HEK293 (cell line): ENCODE measurements at regions not wholly inside any gene's neighbourhood (a gene's known extent, or its start where the extent isn't known, plus 50 kb on each side); places are given as distances from the start of the nearest gene placed in this dataset.

Experiments
- CTCF ChIA-PET: fragments of 350-600 bp; formaldehyde crosslinking; extraction: SDS; loops from one replicate; lab custom pipeline; 2021; ENCODE audit warnings: antibody characterized with exemption; lab: Yijun Ruan, JAX
- POLR2A ChIA-PET: fragments of 300-600 bp; formaldehyde crosslinking; extraction: SDS; loops from one replicate; lab custom pipeline; 2020; ENCODE audit warnings: antibody characterized with exemption, inconsistent platforms; lab: Yijun Ruan, JAX
- H3K27ac ChIP-seq: fragments of 200-500 bp; sonication (Bioruptor generic); 2 replicates; pipeline ENCODE4 v1.5.1; 2014; ENCODE audit warnings: low read depth, low read length, control low read depth, inconsistent platforms; ENCODE audit errors: extremely low read depth
- H3K36me3 ChIP-seq, 2 experiments: fragments of 200-500 bp in 1 of 2; sonication (Bioruptor generic) in 1 of 2; 1 replicate in 1 of 2; 2 replicates in 1 of 2; pipeline ENCODE4 v1.5.1; 2014 to 2017; ENCODE audit warnings: inconsistent platforms in 2 of 2, low read length in 2 of 2; ENCODE audit not compliant: control insufficient read depth in 2 of 2, insufficient read depth in 1 of 2
- H3K4me1 ChIP-seq: fragments of 200-500 bp; sonication (Bioruptor generic); 2 replicates; pipeline ENCODE4 v1.5.1; 2014; ENCODE audit warnings: mild to moderate bottlenecking, low read length, inconsistent platforms; ENCODE audit not compliant: control insufficient read depth, insufficient read depth
- H3K4me3 ChIP-seq: 2 replicates; pipeline ENCODE4 v1.5.1; 2011; ENCODE audit warnings: low read depth, mild to moderate bottlenecking, control low read depth, low read length, moderate library complexity
- H3K9me3 ChIP-seq: fragments of 200-500 bp; sonication (Bioruptor generic); 2 replicates; pipeline ENCODE4 v1.5.1; 2014; ENCODE audit warnings: low read depth, low read length, inconsistent platforms; ENCODE audit not compliant: control insufficient read depth, insufficient read depth
- KLF16 ChIP-seq: fragments of 450-650 bp; formaldehyde crosslinking; IDR thresholded peaks from 2 replicates; pipeline ENCODE4 v1.5.1; 2017; ENCODE audit warnings: missing biosample characterization, missing genetic modification characterization
- RBAK ChIP-seq: fragments of 450-650 bp; formaldehyde crosslinking; IDR thresholded peaks from 2 replicates; pipeline ENCODE4 v1.5.1; 2016; ENCODE audit warnings: missing biosample characterization, missing genetic modification characterization
- SP7 ChIP-seq: fragments of 450-650 bp; formaldehyde crosslinking; IDR thresholded peaks from 2 replicates; pipeline ENCODE4 v1.5.1; 2016; ENCODE audit warnings: missing biosample characterization, missing genetic modification characterization
- YY1 ChIP-seq: fragments of 450-650 bp; formaldehyde crosslinking; IDR thresholded peaks from 2 replicates; pipeline ENCODE4 v1.5.1; 2018; ENCODE audit warnings: missing biosample characterization, missing genetic modification characterization
- YY2 ChIP-seq: fragments of 450-650 bp; formaldehyde crosslinking; IDR thresholded peaks from 2 replicates; pipeline ENCODE4 v1.5.1; 2016; ENCODE audit warnings: missing biosample characterization, missing genetic modification characterization
- ZBTB21 ChIP-seq: fragments of 450-650 bp; formaldehyde crosslinking; IDR thresholded peaks from 2 replicates; pipeline ENCODE4 v1.5.1; 2017; ENCODE audit warnings: missing biosample characterization, missing genetic modification characterization
- ZNF138 ChIP-seq: fragments of 450-650 bp; formaldehyde crosslinking; IDR thresholded peaks from 2 replicates; pipeline ENCODE4 v1.5.1; 2016; ENCODE audit warnings: missing biosample characterization, missing genetic modification characterization, borderline replicate concordance
- ZNF184 ChIP-seq: fragments of 450-650 bp; IDR thresholded peaks from 2 replicates; pipeline ENCODE4 v1.5.1; 2018; ENCODE audit warnings: missing biosample characterization, mild to moderate bottlenecking, missing genetic modification characterization
- ZNF2 ChIP-seq: fragments of 450-650 bp; formaldehyde crosslinking; IDR thresholded peaks from 2 replicates; pipeline ENCODE4 v1.5.1; 2016; ENCODE audit warnings: missing biosample characterization, missing genetic modification characterization
- ZNF202 ChIP-seq: fragments of 450-650 bp; formaldehyde crosslinking; IDR thresholded peaks from 2 replicates; pipeline ENCODE4 v1.5.1; 2016; ENCODE audit warnings: missing biosample characterization, missing genetic modification characterization, borderline replicate concordance
- ZNF354C ChIP-seq: fragments of 450-650 bp; formaldehyde crosslinking; IDR thresholded peaks from 2 replicates; pipeline ENCODE4 v1.5.1; 2016; ENCODE audit warnings: missing biosample characterization, missing genetic modification characterization, low read depth, borderline replicate concordance
- ZNF473 ChIP-seq: fragments of 450-650 bp; formaldehyde crosslinking; IDR thresholded peaks from 2 replicates; pipeline ENCODE4 v1.5.1; 2017; ENCODE audit warnings: missing biosample characterization, missing genetic modification characterization
- ZNF510 ChIP-seq: fragments of 450-650 bp; formaldehyde crosslinking; IDR thresholded peaks from 2 replicates; pipeline ENCODE4 v1.5.1; 2018; ENCODE audit warnings: mild to moderate bottlenecking, missing genetic modification characterization, missing biosample characterization; ENCODE audit not compliant: insufficient replicate concordance
- ZNF544 ChIP-seq: fragments of 450-650 bp; formaldehyde crosslinking; IDR thresholded peaks from 2 replicates; pipeline ENCODE4 v1.5.0; 2017; ENCODE audit warnings: missing biosample characterization, missing genetic modification characterization
- ZNF610 ChIP-seq: fragments of 450-650 bp; formaldehyde crosslinking; IDR thresholded peaks from 2 replicates; pipeline ENCODE4 v1.5.1; 2016; ENCODE audit warnings: missing biosample characterization, missing genetic modification characterization, borderline replicate concordance
- ZNF677 ChIP-seq: fragments of 450-650 bp; IDR thresholded peaks from 2 replicates; pipeline ENCODE4 v1.5.0; 2018; ENCODE audit warnings: missing biosample characterization, mild to moderate bottlenecking, missing genetic modification characterization, moderate library complexity
- TF ChIP-seq, protein P1 (sequence below): fragments of 450-650 bp; formaldehyde crosslinking; IDR thresholded peaks from 2 replicates; pipeline ENCODE4 v1.5.1; 2017; ENCODE audit warnings: missing biosample characterization, mild to moderate bottlenecking, missing genetic modification characterization, moderate library complexity
- TF ChIP-seq, protein P2 (sequence below): fragments of 450-650 bp; formaldehyde crosslinking; IDR thresholded peaks from 2 replicates; pipeline ENCODE4 v1.5.1; 2016; ENCODE audit warnings: missing biosample characterization, missing genetic modification characterization, borderline replicate concordance
- TF ChIP-seq, protein P3 (sequence below): fragments of 450-650 bp; formaldehyde crosslinking; IDR thresholded peaks from 2 replicates; pipeline ENCODE4 v1.5.1; 2016; ENCODE audit warnings: missing biosample characterization, missing genetic modification characterization
- TF ChIP-seq, protein P4 (sequence below): fragments of 450-650 bp; formaldehyde crosslinking; IDR thresholded peaks from 2 replicates; pipeline ENCODE4 v1.5.1; 2017; ENCODE audit warnings: missing biosample characterization, missing genetic modification characterization

DNA sequence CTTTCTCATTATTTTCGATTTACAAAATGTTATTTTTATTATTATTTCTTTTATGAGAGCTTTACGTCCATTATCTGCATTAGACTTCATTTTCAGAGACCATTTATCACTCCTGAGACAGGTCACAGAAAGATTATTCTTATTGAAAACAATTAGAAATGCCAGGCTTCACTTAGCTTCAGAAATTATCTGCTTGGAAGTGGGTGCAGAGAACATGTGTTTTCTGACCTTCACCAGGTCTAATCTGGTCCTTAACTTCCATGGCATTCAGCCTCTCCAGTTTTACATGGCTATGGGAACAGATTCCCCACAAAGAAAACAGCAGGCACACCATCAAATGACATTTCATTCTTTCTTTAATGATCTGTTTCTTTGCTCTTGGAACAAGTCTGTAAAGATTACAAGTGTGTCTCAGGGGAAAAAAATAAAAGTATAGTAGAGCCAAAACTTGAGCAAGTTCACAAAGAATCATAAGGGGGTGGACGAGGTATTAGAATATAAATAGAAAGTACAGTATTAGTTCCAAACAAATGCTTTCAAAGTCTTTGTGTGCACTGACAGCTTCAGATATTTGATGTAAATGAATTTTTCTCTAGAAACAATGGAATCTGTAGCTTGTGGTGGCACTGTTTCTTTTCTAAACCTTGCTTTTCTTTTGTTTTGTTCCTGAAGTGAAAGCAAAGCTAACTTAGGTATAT is 294.2 kb upstream of the MEIS2 start:
- no peaks in the 10 kb centered on the region for H3K4me1 ChIP-seq
- H3K27ac ChIP-seq, result no peak overlapping the region
- no peak overlapping the region for H3K4me3 ChIP-seq
- CTCF ChIA-PET, result interaction anchor here (0.5 kb wide), 1 partner anchor 192 kb away, joined by 3 read pairs; no protein-coding TSS in a partner anchor
- no peak for TF ChIP-seq ZNF354C
- no peak for TF ChIP-seq KLF16 (tag by site-specific recombination)
- TF ChIP-seq ZNF544 (tag by site-specific recombination), result no peak
- no peak for TF ChIP-seq ZNF184 (tag by site-specific recombination)
- TF ChIP-seq, protein P1, sequence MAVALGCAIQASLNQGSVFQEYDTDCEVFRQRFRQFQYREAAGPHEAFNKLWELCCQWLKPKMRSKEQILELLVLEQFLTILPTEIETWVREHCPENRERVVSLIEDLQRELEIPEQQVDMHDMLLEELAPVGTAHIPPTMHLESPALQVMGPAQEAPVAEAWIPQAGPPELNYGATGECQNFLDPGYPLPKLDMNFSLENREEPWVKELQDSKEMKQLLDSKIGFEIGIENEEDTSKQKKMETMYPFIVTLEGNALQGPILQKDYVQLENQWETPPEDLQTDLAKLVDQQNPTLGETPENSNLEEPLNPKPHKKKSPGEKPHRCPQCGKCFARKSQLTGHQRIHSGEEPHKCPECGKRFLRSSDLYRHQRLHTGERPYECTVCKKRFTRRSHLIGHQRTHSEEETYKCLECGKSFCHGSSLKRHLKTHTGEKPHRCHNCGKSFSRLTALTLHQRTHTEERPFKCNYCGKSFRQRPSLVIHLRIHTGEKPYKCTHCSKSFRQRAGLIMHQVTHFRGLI (tag by site-specific recombination), result no peak
- no peak for TF ChIP-seq YY2 (tag by site-specific recombination)
- TF ChIP-seq ZBTB21, result no peak
- TF ChIP-seq ZNF677, result no peak
- TF ChIP-seq ZNF473 (tag by site-specific recombination), result no peak
- TF ChIP-seq, protein P2, sequence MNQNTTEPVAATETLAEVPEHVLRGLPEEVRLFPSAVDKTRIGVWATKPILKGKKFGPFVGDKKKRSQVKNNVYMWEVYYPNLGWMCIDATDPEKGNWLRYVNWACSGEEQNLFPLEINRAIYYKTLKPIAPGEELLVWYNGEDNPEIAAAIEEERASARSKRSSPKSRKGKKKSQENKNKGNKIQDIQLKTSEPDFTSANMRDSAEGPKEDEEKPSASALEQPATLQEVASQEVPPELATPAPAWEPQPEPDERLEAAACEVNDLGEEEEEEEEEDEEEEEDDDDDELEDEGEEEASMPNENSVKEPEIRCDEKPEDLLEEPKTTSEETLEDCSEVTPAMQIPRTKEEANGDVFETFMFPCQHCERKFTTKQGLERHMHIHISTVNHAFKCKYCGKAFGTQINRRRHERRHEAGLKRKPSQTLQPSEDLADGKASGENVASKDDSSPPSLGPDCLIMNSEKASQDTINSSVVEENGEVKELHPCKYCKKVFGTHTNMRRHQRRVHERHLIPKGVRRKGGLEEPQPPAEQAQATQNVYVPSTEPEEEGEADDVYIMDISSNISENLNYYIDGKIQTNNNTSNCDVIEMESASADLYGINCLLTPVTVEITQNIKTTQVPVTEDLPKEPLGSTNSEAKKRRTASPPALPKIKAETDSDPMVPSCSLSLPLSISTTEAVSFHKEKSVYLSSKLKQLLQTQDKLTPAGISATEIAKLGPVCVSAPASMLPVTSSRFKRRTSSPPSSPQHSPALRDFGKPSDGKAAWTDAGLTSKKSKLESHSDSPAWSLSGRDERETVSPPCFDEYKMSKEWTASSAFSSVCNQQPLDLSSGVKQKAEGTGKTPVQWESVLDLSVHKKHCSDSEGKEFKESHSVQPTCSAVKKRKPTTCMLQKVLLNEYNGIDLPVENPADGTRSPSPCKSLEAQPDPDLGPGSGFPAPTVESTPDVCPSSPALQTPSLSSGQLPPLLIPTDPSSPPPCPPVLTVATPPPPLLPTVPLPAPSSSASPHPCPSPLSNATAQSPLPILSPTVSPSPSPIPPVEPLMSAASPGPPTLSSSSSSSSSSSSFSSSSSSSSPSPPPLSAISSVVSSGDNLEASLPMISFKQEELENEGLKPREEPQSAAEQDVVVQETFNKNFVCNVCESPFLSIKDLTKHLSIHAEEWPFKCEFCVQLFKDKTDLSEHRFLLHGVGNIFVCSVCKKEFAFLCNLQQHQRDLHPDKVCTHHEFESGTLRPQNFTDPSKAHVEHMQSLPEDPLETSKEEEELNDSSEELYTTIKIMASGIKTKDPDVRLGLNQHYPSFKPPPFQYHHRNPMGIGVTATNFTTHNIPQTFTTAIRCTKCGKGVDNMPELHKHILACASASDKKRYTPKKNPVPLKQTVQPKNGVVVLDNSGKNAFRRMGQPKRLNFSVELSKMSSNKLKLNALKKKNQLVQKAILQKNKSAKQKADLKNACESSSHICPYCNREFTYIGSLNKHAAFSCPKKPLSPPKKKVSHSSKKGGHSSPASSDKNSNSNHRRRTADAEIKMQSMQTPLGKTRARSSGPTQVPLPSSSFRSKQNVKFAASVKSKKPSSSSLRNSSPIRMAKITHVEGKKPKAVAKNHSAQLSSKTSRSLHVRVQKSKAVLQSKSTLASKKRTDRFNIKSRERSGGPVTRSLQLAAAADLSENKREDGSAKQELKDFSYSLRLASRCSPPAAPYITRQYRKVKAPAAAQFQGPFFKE (tag by site-specific recombination), result no peak
- TF ChIP-seq SP7 (tag by site-specific recombination), result no peak
- TF ChIP-seq, protein P3, sequence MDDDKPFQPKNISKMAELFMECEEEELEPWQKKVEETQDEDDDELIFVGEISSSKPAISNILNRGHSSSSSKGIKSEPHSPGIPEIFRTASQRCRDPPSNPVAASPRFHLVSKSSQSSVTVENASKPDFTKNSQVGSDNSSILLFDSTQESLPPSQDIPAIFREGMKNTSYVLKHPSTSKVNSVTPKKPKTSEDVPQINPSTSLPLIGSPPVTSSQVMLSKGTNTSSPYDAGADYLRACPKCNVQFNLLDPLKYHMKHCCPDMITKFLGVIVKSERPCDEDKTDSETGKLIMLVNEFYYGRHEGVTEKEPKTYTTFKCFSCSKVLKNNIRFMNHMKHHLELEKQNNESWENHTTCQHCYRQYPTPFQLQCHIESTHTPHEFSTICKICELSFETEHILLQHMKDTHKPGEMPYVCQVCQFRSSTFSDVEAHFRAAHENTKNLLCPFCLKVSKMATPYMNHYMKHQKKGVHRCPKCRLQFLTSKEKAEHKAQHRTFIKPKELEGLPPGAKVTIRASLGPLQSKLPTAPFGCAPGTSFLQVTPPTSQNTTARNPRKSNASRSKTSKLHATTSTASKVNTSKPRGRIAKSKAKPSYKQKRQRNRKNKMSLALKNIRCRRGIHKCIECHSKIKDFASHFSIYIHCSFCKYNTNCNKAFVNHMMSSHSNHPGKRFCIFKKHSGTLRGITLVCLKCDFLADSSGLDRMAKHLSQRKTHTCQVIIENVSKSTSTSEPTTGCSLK (tag by site-specific recombination), result no peak
- no peak for TF ChIP-seq ZNF202 (tag by site-specific recombination)
- TF ChIP-seq ZNF2 (tag by site-specific recombination), result no peak
- TF ChIP-seq, all 188 proteins: peak for 0
- Histone ChIP-seq H3K9me3 (no peaks in the 10 kb centered on the region), H3K36me3 (no peaks in the 10 kb centered on the region)
- POLR2A ChIA-PET, result no interaction called here

DNA sequence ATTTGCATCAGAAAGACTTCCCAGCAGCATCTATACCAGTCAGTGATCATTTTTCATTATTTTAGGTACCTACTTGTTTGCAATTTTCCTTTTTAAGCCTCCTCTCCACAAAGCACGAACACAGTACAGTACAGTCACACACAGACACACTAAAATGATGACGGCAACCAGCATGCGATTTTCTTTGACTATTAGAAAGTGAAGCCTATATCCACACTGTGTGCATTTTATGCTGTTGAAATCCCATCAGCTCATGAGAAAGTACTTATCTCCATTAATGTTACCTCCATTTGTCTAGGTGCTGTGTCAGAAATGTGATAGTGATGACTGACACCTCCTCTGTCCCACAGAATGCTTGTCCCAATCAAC is 294.7 kb upstream of the MEIS2 start:
- Histone ChIP-seq H3K4me1 (no peaks in the 10 kb centered on the region), H3K36me3 (no peaks in the 10 kb centered on the region), H3K27ac (no peak overlapping the region), H3K4me3 (no peak overlapping the region), H3K9me3 (no peaks in the 10 kb centered on the region)
- CTCF ChIA-PET, result no interaction called here
- POLR2A ChIA-PET, result no interaction called here
- TF ChIP-seq YY1 (tag by site-specific recombination) (no peak), RBAK (tag by site-specific recombination) (no peak), ZNF138 (tag by site-specific recombination) (no peak), ZNF610 (tag by site-specific recombination) (no peak), ZNF510 (tag by site-specific recombination) (no peak)
- TF ChIP-seq, protein P4, sequence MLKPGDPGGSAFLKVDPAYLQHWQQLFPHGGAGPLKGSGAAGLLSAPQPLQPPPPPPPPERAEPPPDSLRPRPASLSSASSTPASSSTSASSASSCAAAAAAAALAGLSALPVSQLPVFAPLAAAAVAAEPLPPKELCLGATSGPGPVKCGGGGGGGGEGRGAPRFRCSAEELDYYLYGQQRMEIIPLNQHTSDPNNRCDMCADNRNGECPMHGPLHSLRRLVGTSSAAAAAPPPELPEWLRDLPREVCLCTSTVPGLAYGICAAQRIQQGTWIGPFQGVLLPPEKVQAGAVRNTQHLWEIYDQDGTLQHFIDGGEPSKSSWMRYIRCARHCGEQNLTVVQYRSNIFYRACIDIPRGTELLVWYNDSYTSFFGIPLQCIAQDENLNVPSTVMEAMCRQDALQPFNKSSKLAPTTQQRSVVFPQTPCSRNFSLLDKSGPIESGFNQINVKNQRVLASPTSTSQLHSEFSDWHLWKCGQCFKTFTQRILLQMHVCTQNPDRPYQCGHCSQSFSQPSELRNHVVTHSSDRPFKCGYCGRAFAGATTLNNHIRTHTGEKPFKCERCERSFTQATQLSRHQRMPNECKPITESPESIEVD (tag by site-specific recombination), result no peak
